T-cell (primary cell): ENCODE measurements at regions not wholly inside any gene's neighbourhood (a gene's known extent, or its start where the extent isn't known, plus 50 kb on each side); places are given as distances from the start of the nearest gene placed in this dataset.

Experiments used
- ATAC-seq, 4 experiments: fragments of 200-7000 bp in 3 of 4; fragments of 150-1000 bp in 1 of 4; cut with Tn5 transposase; replicated peaks in 1 of 4; 1 replicate in 3 of 4; 2 replicates in 1 of 4; pipeline ENCODE4 v1.10.0; 2021; ENCODE audit warnings: moderate library complexity in 3 of 4, mild to moderate bottlenecking in 2 of 4, moderate number of reproducible peaks in 1 of 4
- CTCF ChIA-PET, 2 donors: fragments of 300-600 bp; sonication (Branson Sonifier 250); formaldehyde crosslinking; loops; one replicate each; lab custom pipeline; 2022; ENCODE audit warnings: antibody characterized with exemption in 2 of 2; lab: Charles Lee
- POLR2A ChIA-PET, 2 donors: fragments of 300-600 bp; sonication (Branson Sonifier 250); formaldehyde crosslinking; loops; one replicate each; lab custom pipeline; 2022; ENCODE audit warnings: antibody characterized with exemption in 2 of 2; lab: Charles Lee
- DNase-seq, 35 experiments: peaks; one replicate each; pipeline versions ENCODE4 v3.0.0 to v3.0.0-alpha.2; 2013 to 2023
- H3K27ac ChIP-seq: one replicate; pipeline ENCODE4 v1.5.1; 2013; ENCODE audit warnings: low read length
- H3K27me3 ChIP-seq, 2 experiments: replicated peaks in 1 of 2; 1 replicate in 1 of 2; 2 replicates in 1 of 2; pipeline versions ENCODE4 v1.6.1 to v1.7.0; 2013; ENCODE audit warnings: low read length in 1 of 2, mixed read lengths in 1 of 2; ENCODE audit not compliant: control insufficient read depth in 2 of 2, insufficient read depth in 2 of 2; ENCODE audit errors: extremely low read depth in 1 of 2
- H3K36me3 ChIP-seq, 2 donors: 1 replicate in 1 of 2; 2 replicates in 1 of 2; pipeline versions ENCODE4 v1.6.1 to v1.7.0; 2013; ENCODE audit warnings: low read length in 1 of 2; ENCODE audit not compliant: control insufficient read depth in 2 of 2, insufficient read depth in 1 of 2; ENCODE audit errors: extremely low read depth in 1 of 2
- H3K4me1 ChIP-seq, 2 experiments: 1 replicate in 1 of 2; 2 replicates in 1 of 2; pipeline versions ENCODE4 v1.6.1 to v1.7.0; 2013; ENCODE audit warnings: low read length in 2 of 2, mixed read lengths in 1 of 2; ENCODE audit not compliant: insufficient read depth in 2 of 2, control insufficient read depth in 1 of 2; ENCODE audit errors: extremely low read depth in 1 of 2
- H3K4me3 ChIP-seq, 2 donors: 1 replicate in 1 of 2; 2 replicates in 1 of 2; pipeline versions ENCODE4 v1.5.1 to v1.7.0; 2013; ENCODE audit warnings: mild to moderate bottlenecking in 2 of 2, low read length in 1 of 2, moderate library complexity in 1 of 2; ENCODE audit not compliant: control insufficient read depth in 1 of 2; ENCODE audit errors: extremely low read depth in 1 of 2
- H3K9me3 ChIP-seq: 2 replicates; pipeline ENCODE4 v1.7.0; 2013
- H3K27ac Mint-ChIP-seq, 2 donors: one replicate each; pipeline ENCODE4 v1.8.0; 2020 to 2021; ENCODE audit warnings: mild to moderate bottlenecking in 2 of 2, mixed read lengths in 2 of 2
- H3K27me3 Mint-ChIP-seq, 2 donors: one replicate each; pipeline ENCODE4 v1.8.0; 2021 to 2022; ENCODE audit warnings: mixed read lengths in 2 of 2
- H3K36me3 Mint-ChIP-seq: one replicate; pipeline ENCODE4 v1.8.0; 2021; ENCODE audit warnings: mixed read lengths
- H3K4me1 Mint-ChIP-seq, 3 donors: one replicate each; pipeline ENCODE4 v1.8.0; 2020 to 2022; ENCODE audit warnings: mixed read lengths in 3 of 3, mild to moderate bottlenecking in 1 of 3
- H3K4me3 Mint-ChIP-seq, 3 donors: one replicate each; pipeline ENCODE4 v1.8.0; 2020 to 2022; ENCODE audit warnings: mild to moderate bottlenecking in 3 of 3, mixed read lengths in 3 of 3, moderate library complexity in 3 of 3
- H3K9me3 Mint-ChIP-seq, 3 donors: one replicate each; pipeline ENCODE4 v1.8.0; 2020 to 2022; ENCODE audit warnings: mixed read lengths in 3 of 3
- whole genome bisulfite sequencing: methylation state at CpG from one replicate; pipeline ENCODE4 v1.1.5; 2013; ENCODE audit warnings: missing lambda C conversion rate; ENCODE audit not compliant: insufficient coverage; 5-methylcytosine and 5-hydroxymethylcytosine counted together

- H3K9me3 Mint-ChIP-seq = peaks cover 0 to 5% (median 0%) of the 10 kb centered on the region in 3 donors
- CTCF ChIA-PET = no interaction called here
- H3K27ac Mint-ChIP-seq = no peak overlapping the region
- no peaks in the 10 kb centered on the region for H3K4me1 Mint-ChIP-seq
- peaks cover 12 to 28% of the 10 kb centered on the region in 2 donors for H3K27me3 Mint-ChIP-seq
- WGBS = 88% methylated on average over 1 of the region's 2 CpGs
- Histone ChIP-seq H3K4me3 (no peak overlapping the region), H3K9me3 (no peaks in the 10 kb centered on the region), H3K27me3 (peaks cover 0 to 10% of the 10 kb centered on the region in 2 experiments), H3K27ac (no peak overlapping the region), H3K36me3 (no peaks in the 10 kb centered on the region), H3K4me1 (no peaks in the 10 kb centered on the region)
- POLR2A ChIA-PET = no interaction called here
- no peak for DNase-seq
- no peak overlapping the region for H3K4me3 Mint-ChIP-seq
- no peak for ATAC-seq
- H3K36me3 Mint-ChIP-seq = no peaks in the 10 kb centered on the region
These were observed 68.5 kb upstream of the GADD45A start for GRCh38 chr1:67616394-67616985.

DNA sequence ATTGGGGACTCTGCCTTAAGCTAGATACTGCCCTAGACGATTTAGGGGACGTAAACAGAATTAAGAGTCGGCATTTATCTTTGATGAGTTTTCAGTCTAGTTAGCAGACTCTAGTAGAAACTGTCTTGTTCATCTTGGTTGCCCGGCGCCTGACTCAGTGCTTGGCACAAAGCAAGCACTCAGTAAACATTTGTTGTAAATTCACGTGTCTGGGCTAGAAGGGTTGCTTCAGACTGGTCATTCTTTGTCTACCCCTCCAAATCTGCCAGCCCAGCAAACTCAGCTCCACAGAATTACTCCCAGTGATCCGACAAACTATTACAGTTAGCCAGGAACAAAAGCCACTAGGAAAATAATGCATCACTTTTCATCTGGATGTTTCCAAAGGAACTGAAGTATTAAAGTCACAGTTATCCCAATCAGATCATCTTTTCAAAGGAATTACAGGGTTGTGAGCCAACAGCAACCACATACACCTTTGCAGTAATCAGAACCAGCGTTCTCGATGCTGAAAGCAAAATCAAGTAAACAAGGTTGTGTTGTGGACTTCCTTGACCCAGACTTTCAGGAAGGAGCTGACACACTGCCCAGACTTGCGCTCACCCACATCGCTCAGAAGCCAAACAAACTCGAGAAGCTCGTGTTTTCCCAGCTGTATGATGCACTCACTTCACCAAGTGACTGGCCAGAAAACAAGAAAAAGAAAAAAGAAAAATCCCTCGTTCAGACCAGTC is 66.5 kb upstream of the GADD45A start:
- Histone ChIP-seq H3K36me3 (no peaks in the 10 kb centered on the region), H3K27me3 (peaks cover 0 to 8% of the 10 kb centered on the region in 2 experiments), H3K9me3 (no peaks in the 10 kb centered on the region), H3K27ac (no peak overlapping the region), H3K4me3 (no peak overlapping the region), H3K4me1 (no peaks in the 10 kb centered on the region)
- peaks cover 0 to 5% (median 0%) of the 10 kb centered on the region in 3 donors for H3K9me3 Mint-ChIP-seq
- WGBS = 73% methylated on average over 6 of the region's 14 CpGs
- ChIA-PET CTCF (no interaction called here), POLR2A (no interaction called here)
- DNase-seq (no peak), ATAC-seq (no peak)
- no peaks in the 10 kb centered on the region for H3K36me3 Mint-ChIP-seq
- peaks cover 10 to 28% of the 10 kb centered on the region in 2 donors for H3K27me3 Mint-ChIP-seq
- H3K4me3 Mint-ChIP-seq = no peak overlapping the region
- H3K27ac Mint-ChIP-seq = no peak overlapping the region
- no peaks in the 10 kb centered on the region for H3K4me1 Mint-ChIP-seq

GRCh38 chr1:67619080-67619479 is 65.9 kb upstream of the GADD45A start:
- no peaks in the 10 kb centered on the region for H3K4me1 ChIP-seq
- H3K27ac ChIP-seq = no peak overlapping the region
- ATAC-seq = no peak
- Mint-ChIP-seq H3K9me3 (peaks cover 0 to 5% (median 0%) of the 10 kb centered on the region in 3 donors), H3K36me3 (no peaks in the 10 kb centered on the region), H3K4me1 (no peaks in the 10 kb centered on the region), H3K27me3 (peaks cover 10 to 27% of the 10 kb centered on the region in 2 donors), H3K4me3 (no peak overlapping the region), H3K27ac (no peak overlapping the region)
- no peak overlapping the region for H3K4me3 ChIP-seq
- H3K9me3 ChIP-seq = no peaks in the 10 kb centered on the region
- peaks cover 0 to 11% of the 10 kb centered on the region in 2 experiments for H3K27me3 ChIP-seq
- no peak for DNase-seq
- WGBS = 27% methylated on average over 1 of the region's 2 CpGs
- CTCF ChIA-PET = no interaction called here
- H3K36me3 ChIP-seq = no peaks in the 10 kb centered on the region
- POLR2A ChIA-PET = no interaction called here

DNA sequence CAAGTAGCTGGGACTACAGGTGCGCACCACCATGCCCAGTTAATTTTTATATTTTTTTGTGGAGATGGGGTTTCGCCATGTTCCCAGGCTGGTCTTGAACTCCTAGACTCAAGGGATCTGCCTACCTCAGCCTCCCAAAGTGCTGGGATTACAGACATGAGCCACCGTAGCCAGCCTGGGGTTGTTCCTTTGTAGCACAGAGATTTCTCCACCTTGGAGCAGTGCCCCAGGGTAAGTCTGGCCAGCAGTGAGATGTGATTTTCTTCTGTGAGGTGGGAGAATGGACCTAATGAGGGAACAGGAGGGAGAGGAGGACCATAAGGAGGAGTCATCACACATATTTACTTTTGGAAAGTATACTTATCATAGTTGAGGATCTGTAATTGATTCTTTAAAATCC is 61.1 kb upstream of the GADD45A start:
- Histone ChIP-seq H3K4me3 (no peak overlapping the region), H3K36me3 (no peaks in the 10 kb centered on the region), H3K27ac (no peak overlapping the region), H3K4me1 (no peaks in the 10 kb centered on the region), H3K27me3 (peaks cover 0 to 8% of the 10 kb centered on the region in 2 experiments), H3K9me3 (no peaks in the 10 kb centered on the region)
- Mint-ChIP-seq H3K4me3 (no peak overlapping the region), H3K27ac (no peak overlapping the region), H3K36me3 (no peaks in the 10 kb centered on the region), H3K4me1 (no peaks in the 10 kb centered on the region), H3K27me3 (peaks cover 7 to 13% of the 10 kb centered on the region in 2 donors), H3K9me3 (no peaks in the 10 kb centered on the region)
- ChIA-PET CTCF (interaction anchor here (0.7 to 1.0 kb wide), 2 partner anchors 142 kb away, joined by 5 to 7 read pairs; no protein-coding TSS in a partner anchor), POLR2A (no interaction called here)
- ATAC-seq (no peak), DNase-seq (no peak)
- no CpG with 5 or more reads among the region's 3 CpGs for WGBS

- POLR2A ChIA-PET = no interaction called here
- WGBS = 78% methylated on average over 1 of the region's 2 CpGs
- H3K27ac ChIP-seq = no peak overlapping the region
- DNase-seq = no peak
- Mint-ChIP-seq H3K27ac (no peak overlapping the region), H3K4me3 (no peak overlapping the region), H3K4me1 (no peaks in the 10 kb centered on the region), H3K9me3 (no peaks in the 10 kb centered on the region), H3K27me3 (peaks cover 7% of the 10 kb centered on the region in 2 donors), H3K36me3 (no peaks in the 10 kb centered on the region)
- peaks cover 0 to 8% of the 10 kb centered on the region in 2 experiments for H3K27me3 ChIP-seq
- H3K36me3 ChIP-seq = no peaks in the 10 kb centered on the region
- no peaks in the 10 kb centered on the region for H3K4me1 ChIP-seq
- CTCF ChIA-PET = interaction anchor here in 1 of 2 donors (1.0 kb wide), 1 partner anchor 141 kb away, joined by 5 read pairs; no protein-coding TSS in a partner anchor
- ATAC-seq = no peak
- H3K9me3 ChIP-seq = no peaks in the 10 kb centered on the region
- H3K4me3 ChIP-seq = no peak overlapping the region
These were observed 60.3 kb upstream of the GADD45A start for GRCh38 chr1:67624680-67625079.

DNA sequence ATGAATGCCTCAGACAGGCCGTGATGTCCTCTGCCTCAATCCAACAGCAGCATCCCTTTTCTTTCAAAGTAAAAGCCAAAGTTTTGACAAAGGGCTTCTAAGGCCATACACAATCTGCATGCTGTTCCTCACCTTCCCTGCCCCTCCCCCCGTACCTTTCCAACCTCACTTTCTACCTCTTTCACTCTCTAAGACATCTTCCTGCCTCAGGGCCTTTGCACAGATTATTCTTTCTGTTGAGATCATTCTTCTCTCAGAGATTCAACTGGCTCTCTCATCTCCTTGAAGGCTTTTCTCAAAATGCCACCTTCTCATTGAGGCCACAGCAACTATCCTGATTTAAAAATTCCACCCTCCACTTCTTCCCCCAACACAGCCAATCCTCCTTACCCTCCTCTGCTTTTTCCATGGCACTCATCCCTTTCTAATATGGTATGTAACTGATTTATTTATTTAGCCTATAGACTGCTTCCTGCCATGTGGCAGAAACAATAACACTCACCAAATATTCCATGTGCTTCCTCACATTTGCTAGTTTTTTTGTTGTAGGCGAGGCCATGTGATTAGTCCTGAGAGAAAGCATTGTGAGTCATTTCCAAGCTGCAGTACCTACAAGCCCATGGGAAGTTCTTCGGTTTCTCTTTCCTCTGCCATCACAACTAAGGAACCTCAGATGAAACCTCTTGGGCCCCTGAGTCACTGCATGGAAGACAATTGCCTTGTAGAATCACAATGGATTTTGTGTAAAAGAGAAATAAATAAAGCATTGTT is 58.7 kb upstream of the GADD45A start:
- Histone ChIP-seq H3K27ac (no peak overlapping the region), H3K27me3 (peaks cover 0 to 8% of the 10 kb centered on the region in 2 experiments), H3K4me1 (no peaks in the 10 kb centered on the region), H3K36me3 (no peaks in the 10 kb centered on the region), H3K9me3 (no peaks in the 10 kb centered on the region), H3K4me3 (no peak overlapping the region)
- ATAC-seq (no peak), DNase-seq (no peak)
- Mint-ChIP-seq H3K27ac (no peak overlapping the region), H3K4me1 (no peaks in the 10 kb centered on the region), H3K9me3 (no peaks in the 10 kb centered on the region), H3K36me3 (no peaks in the 10 kb centered on the region), H3K27me3 (peaks cover 4 to 5% of the 10 kb centered on the region in 2 donors), H3K4me3 (no peak overlapping the region)
- CTCF ChIA-PET = no interaction called here
- POLR2A ChIA-PET = interaction anchor here in 1 of 2 donors (0.6 kb wide), 1 partner anchor 29 kb away, joined by 3 read pairs; no protein-coding TSS in a partner anchor
- WGBS = 77% methylated on average over 2 of the region's 4 CpGs
